Neuron (in vitro differentiated cells): ENCODE measurements at regions not wholly inside any gene's neighbourhood (a gene's known extent, or its start where the extent isn't known, plus 50 kb on each side); places are given as distances from the start of the nearest gene placed in this dataset.

Experiments used
- H2AFZ ChIP-seq: one replicate; pipeline ENCODE4 v1.6.1; 2013; ENCODE audit warnings: low read depth, mild to moderate bottlenecking, inconsistent platforms, low read length, moderate library complexity
- H3K27me3 ChIP-seq: one replicate; pipeline ENCODE4 v1.6.1; 2013; ENCODE audit warnings: low read length; ENCODE audit not compliant: insufficient read depth
- H3K36me3 ChIP-seq: one replicate; pipeline ENCODE4 v1.6.1; 2013; ENCODE audit warnings: low read length; ENCODE audit not compliant: insufficient read depth
- H3K4me1 ChIP-seq: one replicate; pipeline ENCODE4 v1.6.1; 2013; ENCODE audit warnings: low read length; ENCODE audit not compliant: insufficient read depth
- H3K4me3 ChIP-seq: 2 replicates; pipeline ENCODE4 v1.5.1; 2013; ENCODE audit warnings: mild to moderate bottlenecking, low read length, moderate library complexity
- H3K9me3 ChIP-seq: one replicate; pipeline ENCODE4 v1.6.1; 2013; ENCODE audit warnings: low read length

DNA sequence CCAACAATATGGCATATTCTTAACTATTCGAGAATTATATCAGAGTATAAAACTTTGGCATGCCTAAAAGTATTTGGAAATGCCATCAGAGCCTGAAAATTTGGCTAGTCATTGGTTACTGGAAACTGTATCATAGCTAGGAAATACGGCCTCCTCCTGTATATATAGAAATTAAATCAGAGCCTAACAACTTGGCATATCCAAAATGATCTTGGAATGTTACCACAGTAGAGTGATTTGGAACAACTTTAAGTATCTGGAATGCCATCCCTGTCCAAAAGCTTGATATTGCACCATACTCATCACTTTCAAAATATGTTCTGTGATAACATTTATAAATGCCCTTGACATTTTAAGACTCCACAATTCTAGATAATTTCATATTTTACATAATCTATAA is 335.8 kb downstream of the SLITRK1 start:
- no peaks in the 10 kb centered on the region for H3K27me3 ChIP-seq
- H2AFZ ChIP-seq, result no peak overlapping the region
- no peak overlapping the region for H3K4me3 ChIP-seq
- H3K4me1 ChIP-seq, result no peaks in the 10 kb centered on the region
- H3K36me3 ChIP-seq, result no peaks in the 10 kb centered on the region
- H3K9me3 ChIP-seq, result no peaks in the 10 kb centered on the region

GRCh38 chr13:83538636-83539035 is 343.6 kb downstream of the SLITRK1 start:
- Histone ChIP-seq H3K27me3 (no peaks in the 10 kb centered on the region), H3K4me1 (no peaks in the 10 kb centered on the region), H3K9me3 (peaks cover 5% of the 10 kb centered on the region), H2AFZ (no peak overlapping the region), H3K36me3 (no peaks in the 10 kb centered on the region), H3K4me3 (no peak overlapping the region)

DNA sequence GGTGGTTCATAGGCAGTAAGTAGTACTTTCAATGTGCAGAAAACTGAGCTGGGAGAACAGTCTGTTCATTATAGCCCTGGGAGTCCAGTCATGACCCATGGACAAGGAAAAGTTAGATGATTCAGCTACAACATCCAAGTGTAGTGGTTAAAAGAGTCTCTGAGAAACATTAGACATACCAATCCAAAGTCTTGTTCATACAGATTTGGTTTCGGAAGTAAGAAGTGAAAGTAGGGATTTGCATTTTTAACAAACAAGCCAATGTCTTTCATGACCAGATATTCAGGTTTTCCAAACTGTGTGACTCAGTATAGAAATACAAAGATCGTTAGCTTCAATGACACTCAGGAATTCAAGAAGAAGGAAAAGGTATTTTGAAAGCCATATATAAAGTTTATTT is 345.3 kb downstream of the SLITRK1 start:
- Histone ChIP-seq H3K27me3 (no peaks in the 10 kb centered on the region), H2AFZ (no peak overlapping the region), H3K9me3 (peaks cover 5% of the 10 kb centered on the region), H3K4me1 (no peaks in the 10 kb centered on the region), H3K4me3 (no peak overlapping the region), H3K36me3 (no peaks in the 10 kb centered on the region)

DNA sequence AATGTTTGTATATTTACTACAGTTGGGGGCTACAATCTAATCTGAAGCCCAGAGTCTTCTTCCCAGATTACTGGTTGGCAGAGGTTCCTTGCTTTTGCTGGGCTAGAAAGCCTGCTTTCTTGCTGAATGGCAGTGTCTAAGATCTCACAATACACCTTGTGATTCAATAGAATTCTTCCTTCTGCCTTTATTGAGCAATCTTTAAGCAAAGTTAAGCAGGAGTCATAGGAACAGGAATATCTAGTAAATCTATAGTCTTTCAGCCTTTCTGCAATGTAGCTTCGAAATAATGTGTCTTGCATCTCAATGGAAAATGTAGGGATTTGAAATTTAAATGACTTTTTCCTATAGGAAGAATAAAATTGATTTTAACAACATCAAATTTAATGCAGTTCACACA is 346.1 kb downstream of the SLITRK1 start:
- H3K9me3 ChIP-seq, result peaks cover 5% of the 10 kb centered on the region
- H3K4me1 ChIP-seq, result no peaks in the 10 kb centered on the region
- H3K4me3 ChIP-seq, result no peak overlapping the region
- H2AFZ ChIP-seq, result no peak overlapping the region
- no peaks in the 10 kb centered on the region for H3K36me3 ChIP-seq
- no peaks in the 10 kb centered on the region for H3K27me3 ChIP-seq

DNA sequence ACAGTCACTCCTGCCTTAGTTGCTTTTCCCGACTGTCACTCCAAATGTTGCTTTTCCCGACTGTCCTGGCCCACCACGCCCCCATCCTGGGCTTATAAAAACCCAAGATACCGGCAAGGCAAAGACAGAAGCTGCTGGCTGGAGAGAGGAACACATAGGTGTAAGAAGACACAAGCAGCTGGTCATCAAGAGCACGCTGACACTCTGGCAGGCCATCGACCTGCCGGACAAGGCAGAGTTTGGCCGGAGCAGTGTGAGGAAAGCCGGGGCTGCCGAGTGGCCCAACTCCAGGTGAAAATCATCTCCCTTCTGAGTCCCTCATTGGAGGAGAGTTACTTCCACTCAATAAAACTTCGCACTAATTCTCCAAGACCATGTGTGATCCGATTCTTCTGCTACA is 349.5 kb downstream of the SLITRK1 start:
- no peaks in the 10 kb centered on the region for H3K27me3 ChIP-seq
- H3K4me1 ChIP-seq, result no peaks in the 10 kb centered on the region
- H3K4me3 ChIP-seq, result no peak overlapping the region
- H3K36me3 ChIP-seq, result no peaks in the 10 kb centered on the region
- H3K9me3 ChIP-seq, result no peaks in the 10 kb centered on the region
- no peak overlapping the region for H2AFZ ChIP-seq

DNA sequence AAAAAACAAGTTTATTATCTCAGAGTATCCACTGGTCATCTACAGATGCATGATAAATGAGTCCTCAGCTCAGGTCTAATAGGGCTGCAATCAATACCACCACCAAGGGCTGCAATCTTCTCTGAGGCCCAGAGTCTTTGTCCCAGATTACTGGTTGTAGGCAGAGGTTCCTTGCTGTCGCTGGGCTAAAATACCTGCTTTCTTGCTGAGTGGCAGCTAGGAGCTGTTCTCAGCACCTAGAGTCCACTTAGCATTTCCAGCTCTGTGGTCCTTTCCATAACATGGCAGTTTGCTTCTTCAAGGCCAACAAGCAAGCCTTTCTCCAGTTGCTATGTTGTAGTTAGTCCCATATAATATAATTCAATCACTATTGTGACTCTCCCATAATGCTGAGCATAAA is 351.3 kb downstream of the SLITRK1 start:
- Histone ChIP-seq H3K36me3 (no peaks in the 10 kb centered on the region), H3K9me3 (no peaks in the 10 kb centered on the region), H3K4me1 (no peaks in the 10 kb centered on the region), H3K27me3 (no peaks in the 10 kb centered on the region), H2AFZ (no peak overlapping the region), H3K4me3 (no peak overlapping the region)

DNA sequence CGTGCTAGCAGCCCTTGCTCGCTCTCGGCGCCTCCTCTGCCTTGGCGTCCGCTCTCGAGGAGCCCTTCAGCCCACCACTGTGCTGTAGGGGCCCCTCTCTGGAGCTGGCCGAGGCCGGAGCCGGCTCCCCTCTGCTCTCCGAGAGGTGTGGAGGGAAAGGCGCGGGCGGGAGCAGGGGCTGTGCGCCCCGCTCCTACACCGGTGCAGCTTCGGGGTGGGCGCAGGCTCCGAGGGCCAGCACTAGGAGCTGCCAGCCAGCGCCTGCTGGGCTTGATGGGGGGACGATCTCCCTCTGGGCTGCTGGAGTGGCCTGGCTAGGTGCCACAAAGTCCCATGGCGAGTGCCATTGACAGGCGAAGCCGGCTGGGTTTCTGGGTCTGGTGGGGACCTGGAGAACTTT is 365.5 kb downstream of the SLITRK1 start:
- H3K4me1 ChIP-seq, result no peaks in the 10 kb centered on the region
- no peaks in the 10 kb centered on the region for H3K36me3 ChIP-seq
- H3K27me3 ChIP-seq, result no peaks in the 10 kb centered on the region
- H3K4me3 ChIP-seq, result no peak overlapping the region
- no peaks in the 10 kb centered on the region for H3K9me3 ChIP-seq
- no peak overlapping the region for H2AFZ ChIP-seq

- H3K27me3 ChIP-seq, result no peaks in the 10 kb centered on the region
- no peaks in the 10 kb centered on the region for H3K9me3 ChIP-seq
- H3K4me3 ChIP-seq, result no peak overlapping the region
- no peaks in the 10 kb centered on the region for H3K4me1 ChIP-seq
- H3K36me3 ChIP-seq, result no peaks in the 10 kb centered on the region
- H2AFZ ChIP-seq, result no peak overlapping the region
Measured at GRCh38 chr13:83515268-83516015, 366.8 kb downstream of the SLITRK1 start.

- Histone ChIP-seq H2AFZ (no peak overlapping the region), H3K4me1 (no peaks in the 10 kb centered on the region)
Measured at GRCh38 chr13:83508771-83509301, 373.4 kb downstream of the SLITRK1 start.

GRCh38 chr13:83503424-83503823 is 378.9 kb downstream of the SLITRK1 start:
- no peak overlapping the region for H3K4me3 ChIP-seq
- H3K9me3 ChIP-seq, result no peaks in the 10 kb centered on the region
- no peaks in the 10 kb centered on the region for H3K36me3 ChIP-seq
- H2AFZ ChIP-seq, result no peak overlapping the region
- no peaks in the 10 kb centered on the region for H3K27me3 ChIP-seq
- no peaks in the 10 kb centered on the region for H3K4me1 ChIP-seq

More at GRCh38 chr13:83508771-83509301, 373.4 kb downstream of the SLITRK1 start:
- no peaks in the 10 kb centered on the region for H3K36me3 ChIP-seq
- no peak overlapping the region for H3K4me3 ChIP-seq
- H3K27me3 ChIP-seq, result no peaks in the 10 kb centered on the region
- H3K9me3 ChIP-seq, result no peaks in the 10 kb centered on the region

GRCh38 chr13:83499286-83499685 is 383.0 kb downstream of the SLITRK1 start:
- Histone ChIP-seq H3K36me3 (no peaks in the 10 kb centered on the region), H3K4me3 (no peak overlapping the region)

GRCh38 chr13:83498481-83499190 is 383.6 kb downstream of the SLITRK1 start:
- Histone ChIP-seq H3K27me3 (no peaks in the 10 kb centered on the region), H3K4me1 (no peaks in the 10 kb centered on the region), H3K36me3 (no peaks in the 10 kb centered on the region), H3K9me3 (no peaks in the 10 kb centered on the region), H2AFZ (no peak overlapping the region), H3K4me3 (no peak overlapping the region)

More at GRCh38 chr13:83499286-83499685, 383.0 kb downstream of the SLITRK1 start:
- Histone ChIP-seq H3K27me3 (no peaks in the 10 kb centered on the region), H3K9me3 (no peaks in the 10 kb centered on the region), H2AFZ (no peak overlapping the region), H3K4me1 (no peaks in the 10 kb centered on the region)

DNA sequence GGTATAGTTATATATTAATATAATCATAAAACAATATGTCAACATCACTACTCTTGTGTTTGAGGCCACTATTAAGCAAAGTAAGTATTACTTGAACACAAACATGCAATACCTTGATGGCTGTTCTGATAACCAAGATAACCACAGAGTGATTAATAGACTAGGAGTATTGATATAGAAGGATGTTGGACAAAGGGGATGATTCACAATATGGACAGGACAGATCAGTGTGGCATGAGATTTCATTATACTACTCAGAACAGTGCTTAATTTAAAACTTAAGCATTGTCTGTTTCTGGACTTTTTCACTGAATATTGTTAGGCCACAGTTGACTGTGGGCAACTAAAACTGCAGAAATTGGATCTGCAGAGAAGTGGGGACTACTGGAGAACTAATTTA is 384.2 kb downstream of the SLITRK1 start:
- no peaks in the 10 kb centered on the region for H3K9me3 ChIP-seq
- H3K4me1 ChIP-seq, result no peaks in the 10 kb centered on the region
- H3K4me3 ChIP-seq, result no peak overlapping the region

More for the DNA sequence above, 384.2 kb downstream of the SLITRK1 start:
- Histone ChIP-seq H3K27me3 (no peaks in the 10 kb centered on the region), H3K36me3 (no peaks in the 10 kb centered on the region), H2AFZ (no peak overlapping the region)
